ENCODE measurements at regions not wholly inside any gene's neighbourhood (a gene's known extent, or its start where the extent isn't known, plus 50 kb on each side); places are given as distances from the start of the nearest gene placed in this dataset.

GRCh38 chr4:61011051-61011450 is 189.1 kb upstream of the ADGRL3 start:
- no peak for TF ChIP-seq GATA2 (IDR thresholded peaks at IDR 0.05; ENCODE audit: low read depth, low read length)
- no peak for TF ChIP-seq GATA3 (IDR thresholded peaks at IDR 0.05; ENCODE audit: low read depth, low read length)
